SK-N-MC (cell line): ENCODE measurements at regions not wholly inside any gene's neighbourhood (a gene's known extent, or its start where the extent isn't known, plus 50 kb on each side); places are given as distances from the start of the nearest gene placed in this dataset.

Source experiments
- EZH2 ChIP-seq: fragments of 200-600 bp; sonication (generic); IDR thresholded peaks from one replicate; pipeline ENCODE4 v1.6.1; 2017; ENCODE audit warnings: antibody characterized with exemption
- POLR2AphosphoS5 ChIP-seq: IDR thresholded peaks from 2 replicates; pipeline ENCODE4 v1.6.1; 2012; ENCODE audit warnings: mild to moderate bottlenecking, low read depth, low read length, borderline replicate concordance

DNA sequence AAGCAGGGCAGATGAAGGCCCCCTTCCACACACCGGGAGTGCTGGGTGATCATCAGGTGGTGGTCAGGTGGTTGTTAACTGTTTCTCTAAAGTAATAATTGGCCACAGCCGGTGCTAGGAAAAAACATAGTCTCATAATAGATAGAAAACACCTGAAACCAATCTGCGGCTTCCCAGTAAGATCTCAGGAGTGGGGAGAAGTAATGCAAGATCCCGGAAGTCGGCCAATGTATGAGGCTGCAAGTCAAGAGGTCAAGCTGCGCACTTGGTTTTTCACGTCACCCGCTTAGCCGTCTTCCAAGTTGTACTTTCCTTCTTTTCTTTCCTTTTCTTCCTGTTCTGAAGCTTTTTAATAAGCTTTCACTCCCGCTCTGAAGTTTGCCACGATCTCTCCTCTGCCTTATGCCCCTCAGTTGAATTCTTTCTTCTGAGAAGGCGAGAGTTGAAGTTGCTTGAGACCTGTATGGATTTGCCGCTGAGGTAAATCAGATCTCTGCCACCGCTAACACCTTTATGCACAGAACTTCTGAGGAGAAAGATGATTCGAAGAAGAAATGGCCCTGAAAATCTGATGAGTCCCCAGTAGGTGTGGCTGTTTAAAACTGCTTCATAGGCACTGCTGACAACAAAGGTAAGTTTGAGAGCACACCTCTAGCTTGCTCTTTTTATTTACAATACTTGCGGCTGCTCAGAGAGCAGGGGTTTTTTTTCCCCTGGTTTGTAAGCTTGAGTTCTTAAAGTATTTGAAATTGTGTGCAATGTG lies 406.6 kb downstream of the FAM170A start:
- TF ChIP-seq POLR2AphosphoS5, result no peak
- no peak for TF ChIP-seq EZH2
